Suprapubic skin (tissue), 4 donors: ENCODE measurements at regions not wholly inside any gene's neighbourhood (a gene's known extent, or its start where the extent isn't known, plus 50 kb on each side); places are given as distances from the start of the nearest gene placed in this dataset.

Experiments
- CTCF ChIP-seq, 2 donors: fragments of 200-600 bp in 1 of 2; fragments of 450-650 bp in 1 of 2; sonication (generic) in 1 of 2; IDR thresholded peaks; one replicate each; pipeline ENCODE4 v1.5.1; 2016 to 2019; ENCODE audit warnings: antibody characterized with exemption in 2 of 2, mild to moderate bottlenecking in 1 of 2, moderate library complexity in 1 of 2
- POLR2A ChIP-seq, 2 donors: fragments of 450-650 bp; IDR thresholded peaks; one replicate each; pipeline ENCODE4 v1.6.1; 2017; ENCODE audit warnings: antibody characterized with exemption in 2 of 2, mild to moderate bottlenecking in 2 of 2, moderate library complexity in 2 of 2
- POLR2AphosphoS5 ChIP-seq, 3 donors: sonication (generic); formaldehyde crosslinking; IDR thresholded peaks; one replicate each; pipeline ENCODE4 v1.6.1; 2017; ENCODE audit warnings: antibody characterized with exemption in 3 of 3

GRCh38 chr16:18041864-18042834, 294.4 kb downstream of the NPIPA8 start:
- TF ChIP-seq POLR2A (IDR thresholded peaks at IDR 0.05) (no peak), CTCF (IDR thresholded peaks at IDR 0.05) (no peak), POLR2AphosphoS5 (IDR thresholded peaks at IDR 0.05) (no peak)
